ENCODE measurements at regions not wholly inside any gene's neighbourhood (a gene's known extent, or its start where the extent isn't known, plus 50 kb on each side); places are given as distances from the start of the nearest gene placed in this dataset.
A peak's percentile ranks its signal among the peaks of the same experiment; 100 is the strongest.
"Not testable (repeated sequence)": the region's sequence is repeated elsewhere in the genome, so short reads cannot be mapped to it uniquely, and the experiment has no call there.

- no peak for DNase-seq (ENCODE audit: low read depth)
Observed at GRCh38 chr12:73973486-73973885, 564.1 kb upstream of the ATXN7L3B start.

- no peak for DNase-seq (ENCODE audit: low read depth)
Observed at GRCh38 chr12:73984552-73984951, 553.1 kb upstream of the ATXN7L3B start.

DNA sequence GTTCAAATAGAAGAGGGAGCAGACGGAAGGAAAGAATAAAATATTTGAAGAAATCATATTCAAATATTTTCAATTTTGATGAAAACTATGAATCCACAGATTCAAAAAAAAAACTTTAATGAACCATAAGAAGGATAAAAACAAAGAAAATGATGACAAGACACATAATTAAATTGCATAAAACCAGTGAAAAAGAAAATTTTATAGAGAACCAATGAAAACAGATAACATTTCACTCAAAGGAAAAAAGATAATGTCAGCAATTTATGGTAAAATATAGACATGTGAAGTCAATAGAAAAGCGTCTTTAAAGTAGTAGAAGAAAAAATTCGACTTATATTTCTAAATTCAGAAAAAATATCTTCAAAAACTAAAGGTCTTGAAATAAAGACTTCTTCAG, 546.5 kb upstream of the ATXN7L3B start:
- no peak for DNase-seq (ENCODE audit: low read depth)

DNA sequence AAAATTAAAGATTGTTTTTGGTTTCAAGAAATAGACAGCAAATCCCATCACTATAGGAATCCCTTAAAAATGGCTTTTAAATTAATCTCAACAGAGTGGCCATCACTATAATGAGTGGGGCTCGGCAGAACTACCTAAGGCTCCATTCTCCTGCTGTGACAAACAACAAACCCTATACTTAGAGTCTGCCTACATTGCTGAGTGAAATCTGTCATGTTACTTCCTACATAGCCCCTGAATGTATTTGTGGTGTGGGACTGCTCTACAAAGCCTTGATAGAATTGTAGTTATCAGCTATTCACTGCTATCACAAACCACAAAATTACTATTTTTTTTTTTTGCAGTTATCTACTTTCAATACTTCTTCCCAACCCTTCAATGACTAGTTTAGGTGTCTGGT, 538.7 kb upstream of the ATXN7L3B start:
- no peak for DNase-seq (ENCODE audit: low read depth)

DNA sequence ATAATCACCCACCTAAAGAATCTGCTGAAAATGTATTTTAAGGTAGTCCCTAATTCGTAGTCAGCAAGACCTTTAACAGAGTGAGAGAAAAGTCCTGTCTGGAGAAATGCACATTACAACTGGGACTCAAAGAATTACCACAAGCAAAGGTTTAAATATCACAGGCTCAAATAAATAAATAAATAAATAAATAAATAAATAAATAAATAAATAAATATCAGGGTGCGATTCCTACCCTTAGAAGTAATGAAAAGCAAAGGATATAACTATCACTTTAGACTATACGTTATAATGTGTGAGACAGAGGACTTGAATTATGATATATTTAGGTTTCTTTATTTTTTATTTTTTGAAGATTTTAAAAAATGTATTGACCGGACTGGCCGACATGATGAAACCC, 522.5 kb upstream of the ATXN7L3B start:
- DNase-seq (ENCODE audit: low read depth): no peak

- not testable (repeated sequence) for DNase-seq (ENCODE audit: low read depth)
Observed at GRCh38 chr12:74016324-74016723, 521.3 kb upstream of the ATXN7L3B start.

- DNase-seq (ENCODE audit: low read depth): no peak
Observed at GRCh38 chr12:74018849-74019248, 518.8 kb upstream of the ATXN7L3B start.

- DNase-seq (ENCODE audit: low read depth): peak; percentile 1
Observed at GRCh38 chr12:74021937-74022336, 515.7 kb upstream of the ATXN7L3B start.

DNA sequence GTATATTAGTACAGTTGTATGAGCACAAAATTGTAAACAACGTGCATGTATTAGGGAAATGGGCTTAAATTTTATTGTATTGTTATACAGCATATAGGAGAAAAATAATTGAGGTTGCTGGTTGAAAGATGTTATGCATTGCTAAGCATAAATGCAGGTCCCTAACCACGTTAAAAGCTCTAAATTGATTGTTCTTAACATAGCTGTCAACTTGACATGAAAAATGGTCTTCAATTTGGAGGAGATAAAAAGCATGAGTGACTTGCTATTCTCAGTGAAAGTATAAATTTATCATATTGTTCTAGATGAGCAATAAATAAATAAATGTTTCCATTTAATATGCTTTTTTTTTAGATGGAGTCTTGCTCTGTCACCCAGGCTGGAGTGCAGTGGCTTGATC, 506.6 kb upstream of the ATXN7L3B start:
- DNase-seq (ENCODE audit: low read depth): no peak

DNA sequence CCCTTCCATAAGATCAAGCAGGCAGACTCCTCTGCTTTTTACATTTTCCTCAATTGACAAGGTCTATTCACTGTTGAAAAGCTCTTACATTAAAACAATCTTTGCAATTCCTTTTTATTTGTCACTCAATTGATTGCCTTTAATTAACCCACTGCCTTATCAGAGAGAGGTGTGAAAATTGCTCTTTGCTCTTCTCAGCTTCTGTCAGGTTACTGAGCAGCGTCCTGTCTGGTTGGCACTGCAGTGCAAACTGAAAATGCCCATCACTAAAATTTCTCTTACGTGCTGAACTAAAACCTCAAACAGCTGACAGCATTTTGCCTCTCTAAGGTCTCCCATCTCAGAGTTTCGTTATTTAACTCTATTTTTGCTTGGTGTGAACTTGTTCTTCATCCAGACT, 504.1 kb upstream of the ATXN7L3B start:
- DNase-seq (ENCODE audit: low read depth): no peak

DNA sequence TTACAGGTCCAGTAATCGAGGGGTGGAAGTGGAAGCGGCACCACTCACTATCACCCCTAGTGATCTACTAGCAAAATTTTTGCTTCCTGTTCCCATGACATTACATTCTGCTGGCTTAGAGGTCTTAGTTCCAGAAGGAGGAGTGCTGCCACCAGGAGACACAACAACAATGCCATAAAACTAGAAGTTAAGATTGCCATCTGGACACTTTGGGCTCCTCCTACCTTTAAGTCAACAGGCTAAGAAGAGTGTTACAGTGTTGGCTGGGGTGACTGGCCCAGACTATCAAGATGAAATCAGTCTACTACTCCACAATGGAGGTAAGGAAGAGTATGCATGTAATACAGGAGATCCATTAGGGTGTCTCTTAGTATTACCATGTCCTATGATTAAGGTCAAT, 498.5 kb upstream of the ATXN7L3B start:
- DNase-seq (ENCODE audit: low read depth): not testable (repeated sequence)

DNA sequence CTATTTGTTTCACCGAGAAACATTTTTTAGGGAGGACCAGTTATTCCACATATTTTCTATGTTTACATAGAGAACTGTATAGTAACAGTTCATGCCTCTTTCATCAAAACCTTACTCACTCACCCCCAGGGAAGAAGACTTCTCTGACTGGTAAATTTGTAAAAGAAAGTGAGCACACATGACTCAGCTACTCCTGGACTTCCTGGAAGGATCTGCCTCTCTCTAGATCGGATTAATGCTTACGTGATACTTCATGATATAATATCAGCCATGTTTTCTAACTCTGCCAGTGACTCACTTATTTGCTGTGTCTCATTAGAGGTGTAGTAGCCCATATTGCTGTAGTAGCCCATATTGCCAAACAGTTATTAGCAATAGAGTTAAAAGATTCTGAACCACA, 494.3 kb upstream of the ATXN7L3B start:
- DNase-seq (ENCODE audit: low read depth): peak; percentile 57

DNA sequence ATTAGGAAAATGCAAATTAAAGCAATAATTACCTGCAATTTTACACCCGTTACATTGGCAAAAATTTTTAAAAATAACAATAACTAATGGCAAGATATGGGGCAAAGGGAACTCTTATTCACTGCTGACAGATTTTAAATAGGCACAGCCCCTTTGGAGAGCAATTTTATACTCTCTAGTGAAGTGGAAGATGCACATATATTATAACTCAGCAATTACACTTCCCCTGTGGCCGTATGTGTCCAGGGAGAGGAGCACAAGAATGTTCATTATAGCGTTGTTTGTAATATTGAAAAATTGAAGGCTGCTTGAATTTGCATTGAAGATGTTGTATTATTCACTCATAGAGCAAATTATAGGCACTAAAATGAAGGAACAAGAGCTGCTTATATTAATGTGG, 488.3 kb upstream of the ATXN7L3B start:
- no peak for DNase-seq (ENCODE audit: low read depth)

DNA sequence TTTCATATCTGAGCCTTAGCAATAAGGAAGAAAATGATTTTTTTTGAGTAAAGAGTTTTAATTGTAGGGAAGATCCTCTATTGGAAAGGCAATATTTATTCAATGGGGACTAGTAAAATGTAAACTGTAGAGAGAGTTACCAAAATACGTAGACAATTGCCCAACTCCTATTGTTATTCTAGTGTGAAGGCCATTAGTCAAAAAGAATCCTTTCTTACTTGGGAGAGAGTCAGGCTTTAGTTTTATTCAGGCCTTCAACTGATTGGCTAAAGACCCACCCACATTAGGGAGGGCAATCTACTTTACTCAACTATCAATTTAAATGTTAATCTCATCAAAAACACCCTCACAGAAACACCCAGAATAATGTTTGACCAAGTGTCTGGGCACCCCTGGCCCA, 485.8 kb upstream of the ATXN7L3B start:
- DNase-seq (ENCODE audit: low read depth): no peak

GRCh38 chr12:74066476-74066875, 471.2 kb upstream of the ATXN7L3B start:
- no peak for DNase-seq (ENCODE audit: low read depth)

DNA sequence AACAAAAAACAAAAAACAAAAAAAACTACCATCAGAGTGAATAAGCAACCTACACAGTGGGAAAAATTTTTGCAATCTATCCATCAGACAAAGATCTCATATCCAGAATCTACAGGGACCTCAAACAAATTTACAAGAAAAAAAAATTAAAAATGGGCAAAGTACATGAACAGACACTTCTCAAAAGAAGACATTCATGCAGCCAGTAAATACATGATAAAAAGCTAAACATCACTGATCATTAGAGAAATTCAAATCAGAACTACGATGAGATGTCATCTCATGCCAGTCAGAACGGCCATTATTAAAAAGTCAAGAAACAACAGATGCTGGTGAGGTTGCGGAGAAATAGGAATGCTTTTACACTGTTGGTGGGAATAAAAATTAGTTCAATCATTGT, 466.5 kb upstream of the ATXN7L3B start:
- DNase-seq (ENCODE audit: low read depth): no peak

- no peak for DNase-seq (ENCODE audit: low read depth)
Observed at GRCh38 chr12:74076918-74077317, 460.7 kb upstream of the ATXN7L3B start.

DNA sequence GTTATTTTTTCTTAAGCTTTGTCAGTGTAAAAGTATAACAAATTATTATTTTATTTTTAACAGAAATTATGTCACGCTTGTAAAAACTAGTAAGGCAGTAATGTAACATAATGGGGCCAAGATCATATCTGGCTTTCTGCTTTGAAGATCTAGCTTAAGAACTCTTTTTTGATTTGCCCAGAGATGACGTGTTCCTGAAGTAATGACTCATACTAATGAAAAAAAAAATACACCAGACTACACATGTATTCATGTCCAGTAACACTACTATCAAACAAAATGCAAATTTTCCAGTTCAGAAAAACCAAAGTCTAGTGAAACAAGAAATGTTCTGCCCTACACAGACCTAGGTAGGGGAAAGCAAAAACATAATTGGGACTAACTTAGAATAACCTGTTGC, 432.2 kb upstream of the ATXN7L3B start:
- no peak for DNase-seq (ENCODE audit: low read depth)

DNA sequence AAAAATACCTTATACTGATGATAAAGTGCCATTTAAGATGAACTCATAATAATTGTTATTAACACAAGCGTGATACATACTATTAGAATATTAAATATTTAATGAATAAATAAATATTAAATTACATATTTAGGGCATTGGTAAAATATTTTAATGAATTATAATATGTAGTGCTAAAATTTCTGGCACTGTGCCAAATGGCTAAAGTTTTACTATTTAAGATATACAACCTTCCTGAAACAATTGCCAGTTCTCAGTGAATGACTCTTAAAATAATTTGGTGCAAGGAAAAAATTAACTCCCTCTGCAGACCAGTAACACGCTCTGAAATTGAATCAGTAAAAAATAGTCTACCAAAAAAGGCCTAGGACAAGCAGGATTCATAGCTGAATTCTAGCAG, 428.9 kb upstream of the ATXN7L3B start:
- DNase-seq (ENCODE audit: low read depth): no peak

DNA sequence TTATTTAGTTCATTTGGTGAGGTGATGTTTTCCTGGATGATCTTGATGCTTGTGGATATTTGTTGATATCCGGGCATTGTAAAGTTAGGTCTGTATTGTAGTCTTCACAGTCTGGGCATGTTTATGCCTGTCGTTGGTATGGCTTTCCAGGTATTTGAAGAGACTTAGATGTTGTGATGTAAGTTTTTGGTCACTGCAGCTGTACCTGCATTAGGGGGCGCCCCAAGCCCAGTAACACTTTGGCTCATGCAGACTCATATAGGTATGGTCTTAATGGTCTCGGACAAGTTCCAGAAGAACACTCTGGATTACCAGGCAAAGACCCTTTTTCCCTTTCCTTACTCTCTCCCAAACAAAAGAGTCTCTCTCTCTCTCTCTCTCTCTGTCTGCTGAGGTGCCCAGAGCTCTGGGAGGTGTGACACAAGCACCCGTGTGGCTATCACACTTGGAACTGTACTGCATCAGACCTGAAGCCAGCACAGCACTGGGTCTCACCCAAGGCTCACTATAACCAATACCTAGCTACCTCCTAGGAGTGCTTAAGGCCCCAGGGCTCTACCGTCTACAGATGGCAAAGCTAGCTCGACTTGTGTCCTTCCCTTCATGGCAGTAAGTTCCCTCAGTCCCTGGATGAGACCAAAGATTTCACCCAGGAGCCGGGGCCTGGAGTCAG, 425.8 kb upstream of the ATXN7L3B start:
- no peak for DNase-seq (ENCODE audit: low read depth)

GRCh38 chr12:74119811-74120362, 417.7 kb upstream of the ATXN7L3B start:
- no peak for DNase-seq (ENCODE audit: low read depth)

DNA sequence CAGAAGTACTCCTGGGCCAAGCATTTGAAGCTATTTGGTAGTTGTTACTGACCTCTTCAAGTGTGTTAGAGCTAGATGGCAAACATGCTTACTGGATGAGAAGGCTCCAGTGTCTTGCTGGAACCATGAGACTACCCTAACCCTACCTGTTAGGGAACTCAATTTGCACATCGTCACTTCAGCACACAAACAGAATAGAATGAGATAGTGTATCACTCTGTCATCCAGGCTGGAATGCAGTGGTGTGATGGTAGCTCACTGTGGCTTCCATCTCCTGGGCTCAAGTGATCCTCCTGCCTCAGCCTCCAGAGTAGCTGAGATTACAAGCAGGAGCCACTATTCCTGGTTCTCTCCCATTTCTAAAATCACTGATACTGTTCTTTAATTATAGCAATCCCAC, 417.0 kb upstream of the ATXN7L3B start:
- no peak for DNase-seq (ENCODE audit: low read depth)

DNA sequence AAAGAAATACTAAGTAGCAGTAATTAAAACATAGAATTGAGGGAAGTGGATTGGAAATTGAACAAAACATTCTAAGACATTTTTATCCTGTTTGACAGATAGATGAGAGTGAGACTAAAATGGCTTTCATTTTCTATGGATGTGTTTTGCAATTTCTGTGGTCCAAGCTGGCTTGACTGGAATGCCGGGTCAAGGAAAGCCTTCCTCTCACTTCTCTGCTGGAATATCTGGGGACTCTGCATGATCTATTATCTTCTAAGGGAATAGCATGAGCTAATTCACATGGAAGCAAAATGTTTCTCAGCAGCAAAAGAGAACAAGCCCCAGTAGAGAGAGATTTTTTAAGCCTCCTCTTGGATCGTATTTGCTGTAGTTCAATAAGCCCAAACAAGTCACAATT, 407.9 kb upstream of the ATXN7L3B start:
- DNase-seq (ENCODE audit: low read depth): peak; percentile 41

GRCh38 chr12:74144396-74144795, 393.2 kb upstream of the ATXN7L3B start:
- no peak for DNase-seq (ENCODE audit: low read depth)

Measured in non-pigmented ciliary epithelial cell (primary cell).